Upper lobe of left lung (tissue), 6 donors: ENCODE measurements at regions not wholly inside any gene's neighbourhood (a gene's known extent, or its start where the extent isn't known, plus 50 kb on each side); places are given as distances from the start of the nearest gene placed in this dataset.

Source experiments
- ATAC-seq, 2 donors: fragments of 200-7000 bp; cut with Tn5 transposase; one replicate each; pipeline ENCODE4 v1.9.1; 2022; ENCODE audit warnings: mild to moderate bottlenecking in 2 of 2, moderate library complexity in 2 of 2; ENCODE audit not compliant: low FRiP score in 2 of 2
- DNase-seq, 2 donors: peaks; one replicate each; pipeline ENCODE4 v3.0.0-alpha.2; 2019 to 2020
- H3K27ac ChIP-seq, 4 donors: fragments of 200-600 bp; sonication (generic); one replicate each; pipeline ENCODE4 v1.5.1; 2016 to 2019
- H3K27me3 ChIP-seq, 4 donors: fragments of 200-600 bp; sonication (generic); one replicate each; pipeline ENCODE4 v1.5.1; 2017 to 2019
- H3K36me3 ChIP-seq, 4 donors: fragments of 200-600 bp; sonication (generic); one replicate each; pipeline ENCODE4 v1.5.1; 2016 to 2019
- H3K4me1 ChIP-seq, 4 donors: fragments of 200-600 bp; sonication (generic); one replicate each; pipeline ENCODE4 v1.5.1; 2018 to 2019
- H3K4me3 ChIP-seq, 4 donors: fragments of 200-600 bp; sonication (generic); one replicate each; pipeline ENCODE4 v1.5.1; 2017 to 2019; ENCODE audit warnings: mild to moderate bottlenecking in 2 of 4, moderate library complexity in 1 of 4
- H3K9me3 ChIP-seq, 4 donors: fragments of 200-600 bp; sonication (generic); one replicate each; pipeline ENCODE4 v1.5.1; 2018 to 2019
- CTCF ChIP-seq, 6 experiments: fragments of 450-650 bp in 4 of 6; fragments of 200-600 bp in 2 of 6; sonication (generic) in 2 of 6; IDR thresholded peaks; one replicate each; pipeline ENCODE4 v1.5.1; 2016 to 2019; ENCODE audit warnings: antibody characterized with exemption in 6 of 6
- EP300 ChIP-seq, 4 donors: sonication (generic); formaldehyde crosslinking; IDR thresholded peaks; one replicate each; pipeline ENCODE4 v1.5.1; 2017; ENCODE audit warnings: antibody characterized with exemption in 4 of 4, control low read depth in 2 of 4
- POLR2A ChIP-seq, 4 donors: fragments of 450-650 bp; IDR thresholded peaks; one replicate each; pipeline ENCODE4 v1.5.1; 2016 to 2017; ENCODE audit warnings: antibody characterized with exemption in 4 of 4, mild to moderate bottlenecking in 2 of 4
- POLR2AphosphoS5 ChIP-seq, 2 donors: sonication (generic); formaldehyde crosslinking; IDR thresholded peaks; one replicate each; pipeline ENCODE4 v1.5.1; 2017; ENCODE audit warnings: antibody characterized with exemption in 2 of 2
- WGBS, 2 donors: methylation state at CpG; one replicate each; pipeline ENCODE4 v1.1.5; 2017 to 2018; 5-methylcytosine and 5-hydroxymethylcytosine counted together
- donor health status: DM: no; HTN: no; CAD: no; lungs with moderate emphysema.
- donor health status: DM: no; HTN: yes; CAD: no; lungs with severe emphysema.

GRCh38 chr10:84054743-84055142 lies 84.6 kb upstream of the GHITM start:
- WGBS, 2 donors: 81 to 86% methylated on average over 2 to 3 of the region's 3 CpGs
- no peak overlapping the region for H3K4me3 ChIP-seq
- ATAC-seq: no peak

GRCh38 chr10:84059526-84059925 lies 79.8 kb upstream of the GHITM start:
- TF ChIP-seq EP300 (IDR thresholded peaks at IDR 0.05) (no peak), POLR2A (IDR thresholded peaks at IDR 0.05) (no peak), POLR2AphosphoS5 (IDR thresholded peaks at IDR 0.05) (no peak)
- Histone ChIP-seq H3K36me3 (no peaks in the 10 kb centered on the region), H3K27ac (no peak overlapping the region), H3K27me3 (no peaks in the 10 kb centered on the region), H3K4me3 (no peak overlapping the region), H3K4me1 (no peaks in the 10 kb centered on the region), H3K9me3 (no peaks in the 10 kb centered on the region)
- DNase-seq (no peak), ATAC-seq (no peak)
- WGBS, 2 donors: 76 to 80% methylated on average over 3 of the region's 3 CpGs

More at GRCh38 chr10:84054743-84055142, 84.6 kb upstream of the GHITM start:
- Histone ChIP-seq H3K27ac (no peak overlapping the region), H3K36me3 (no peaks in the 10 kb centered on the region), H3K9me3 (peaks cover 0 to under 1% (median 0%) of the 10 kb centered on the region in 4 donors), H3K27me3 (no peaks in the 10 kb centered on the region), H3K4me1 (no peaks in the 10 kb centered on the region)
- no peak for DNase-seq
- TF ChIP-seq CTCF (IDR thresholded peaks at IDR 0.05) (no peak), POLR2AphosphoS5 (IDR thresholded peaks at IDR 0.05) (no peak), POLR2A (IDR thresholded peaks at IDR 0.05) (no peak), EP300 (IDR thresholded peaks at IDR 0.05) (no peak)

GRCh38 chr10:84063440-84063839 lies 75.9 kb upstream of the GHITM start:
- ATAC-seq (peak in 1 of 2 donors; percentile 71), DNase-seq (no peak)
- Histone ChIP-seq H3K27ac (no peak overlapping the region), H3K36me3 (no peaks in the 10 kb centered on the region), H3K4me3 (no peak overlapping the region), H3K9me3 (no peaks in the 10 kb centered on the region), H3K4me1 (no peaks in the 10 kb centered on the region), H3K27me3 (no peaks in the 10 kb centered on the region)
- no peak for TF ChIP-seq POLR2AphosphoS5 (IDR thresholded peaks at IDR 0.05)
- TF ChIP-seq CTCF (IDR thresholded peaks at IDR 0.05): no peak
- TF ChIP-seq EP300 (IDR thresholded peaks at IDR 0.05): no peak
- no peak for TF ChIP-seq POLR2A (IDR thresholded peaks at IDR 0.05)

GRCh38 chr10:84065804-84066601 lies 73.3 kb upstream of the GHITM start:
- WGBS, 2 donors: 72% methylated on average over 8 of the region's 8 CpGs
- DNase-seq: no peak
- no peak overlapping the region for H3K27ac ChIP-seq
- ATAC-seq: no peak
- H3K27me3 ChIP-seq: no peaks in the 10 kb centered on the region
- H3K4me1 ChIP-seq: no peaks in the 10 kb centered on the region
- TF ChIP-seq POLR2A (IDR thresholded peaks at IDR 0.05) (no peak), CTCF (IDR thresholded peaks at IDR 0.05) (no peak), POLR2AphosphoS5 (IDR thresholded peaks at IDR 0.05) (no peak), EP300 (IDR thresholded peaks at IDR 0.05) (no peak)
- H3K36me3 ChIP-seq: no peaks in the 10 kb centered on the region
- no peak overlapping the region for H3K4me3 ChIP-seq
- H3K9me3 ChIP-seq: no peaks in the 10 kb centered on the region

GRCh38 chr10:84074521-84074920 lies 64.8 kb upstream of the GHITM start:
- no peaks in the 10 kb centered on the region for H3K4me1 ChIP-seq
- no peak for TF ChIP-seq POLR2AphosphoS5 (IDR thresholded peaks at IDR 0.05)
- no peak for TF ChIP-seq CTCF (IDR thresholded peaks at IDR 0.05)
- TF ChIP-seq EP300 (IDR thresholded peaks at IDR 0.05): no peak
- TF ChIP-seq POLR2A (IDR thresholded peaks at IDR 0.05): no peak
- H3K9me3 ChIP-seq: no peaks in the 10 kb centered on the region
- H3K4me3 ChIP-seq: no peak overlapping the region
- no peak for ATAC-seq
- 61 to 72% methylated on average over 3 of the region's 3 CpGs for WGBS, 2 donors
- H3K27me3 ChIP-seq: no peaks in the 10 kb centered on the region
- no peak overlapping the region for H3K27ac ChIP-seq
- no peak for DNase-seq
- no peaks in the 10 kb centered on the region for H3K36me3 ChIP-seq
